Large intestine (tissue), 3 donors: ENCODE measurements at regions not wholly inside any gene's neighbourhood (a gene's known extent, or its start where the extent isn't known, plus 50 kb on each side); places are given as distances from the start of the nearest gene placed in this dataset.

Experiments used
- DNase-seq, 2 donors: peaks; one replicate each; pipeline versions ENCODE4 v3.0.0 to v3.0.0-alpha.2; 2013
- H3K27ac ChIP-seq: one replicate; pipeline ENCODE4 v1.5.1; 2013; ENCODE audit warnings: low read length
- H3K27me3 ChIP-seq: 2 replicates; pipeline ENCODE4 v1.6.1; 2013; ENCODE audit warnings: low read length; ENCODE audit not compliant: control insufficient read depth, insufficient read depth
- H3K36me3 ChIP-seq: 2 replicates; pipeline ENCODE4 v1.6.1; 2013; ENCODE audit warnings: low read length; ENCODE audit not compliant: control insufficient read depth, insufficient read depth
- H3K4me1 ChIP-seq: one replicate; pipeline ENCODE4 v1.6.1; 2013; ENCODE audit warnings: low read length; ENCODE audit not compliant: control insufficient read depth, insufficient read depth
- H3K4me3 ChIP-seq: one replicate; pipeline ENCODE4 v1.5.1; 2013; ENCODE audit warnings: low read length
- H3K9me3 ChIP-seq: one replicate; pipeline ENCODE4 v1.6.1; 2013; ENCODE audit warnings: mild to moderate bottlenecking, low read depth, low read length, moderate library complexity; ENCODE audit not compliant: control insufficient read depth
- WGBS: methylation state at CpG from one replicate; pipeline ENCODE4 v1.1.5; 2013; ENCODE audit warnings: low lambda C conversion rate; ENCODE audit not compliant: insufficient coverage; 5-methylcytosine and 5-hydroxymethylcytosine counted together

- DNase-seq: no peak
- Histone ChIP-seq H3K36me3 (no peaks in the 10 kb centered on the region), H3K27ac (no peak overlapping the region), H3K9me3 (no peaks in the 10 kb centered on the region), H3K27me3 (no peaks in the 10 kb centered on the region), H3K4me3 (no peak overlapping the region), H3K4me1 (no peaks in the 10 kb centered on the region)
- WGBS: no CpG with 5 or more reads among the region's 10 CpGs
Measured at GRCh38 chr2:71792926-71793761, 339.8 kb downstream of the DYSF start.

DNA sequence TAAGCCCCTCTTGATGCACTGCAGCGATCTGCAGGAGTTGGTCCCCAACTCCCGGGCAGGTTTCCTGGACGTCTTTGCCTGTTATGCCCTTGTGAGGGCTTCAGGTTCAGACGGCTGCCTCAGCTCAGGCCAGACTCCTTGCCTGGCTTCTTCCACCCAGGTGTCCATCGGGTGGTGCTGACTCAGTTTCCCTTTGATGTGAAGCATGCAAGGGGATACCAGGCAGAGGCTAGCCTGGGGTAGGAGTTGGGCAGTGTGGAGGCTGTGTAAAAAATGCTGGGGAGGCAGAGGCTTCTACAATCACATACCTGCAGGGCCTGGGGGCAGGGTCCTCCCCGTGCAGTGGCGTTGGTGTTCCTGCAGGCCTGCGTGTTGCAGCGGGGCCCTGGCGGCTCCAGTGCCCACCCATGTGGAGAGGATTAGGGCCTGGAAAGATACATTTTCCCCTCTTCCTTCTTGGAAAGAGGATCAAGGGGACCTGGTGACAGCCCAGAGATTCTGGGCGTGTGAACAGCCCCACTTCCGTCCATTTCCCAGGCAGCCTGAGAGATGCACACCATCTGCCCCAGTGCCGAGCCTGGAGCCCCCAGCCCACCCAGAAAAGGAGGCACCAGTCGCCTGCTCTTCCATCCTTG is 338.3 kb downstream of the DYSF start:
- WGBS: no CpG with 5 or more reads among the region's 14 CpGs
- H3K27me3 ChIP-seq: no peaks in the 10 kb centered on the region

DNA sequence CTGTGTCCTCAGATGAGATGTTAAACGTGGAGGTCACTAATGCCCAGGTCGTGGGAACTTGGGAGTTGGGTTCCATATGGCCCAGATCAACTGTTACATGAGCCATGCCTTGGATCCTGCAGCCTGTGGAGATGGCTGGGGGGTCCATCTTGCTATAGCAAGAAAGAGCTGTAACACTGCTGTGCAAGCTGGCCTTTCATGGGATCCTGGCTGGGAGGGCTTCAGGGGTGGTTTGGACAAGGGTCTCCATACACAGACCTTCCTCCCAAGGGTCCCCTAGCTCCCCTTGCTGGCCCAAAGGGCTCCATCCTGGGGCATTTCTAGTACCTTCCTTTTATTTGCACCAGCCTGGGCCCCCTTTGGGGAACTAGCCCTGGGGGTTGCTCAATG is 337.7 kb downstream of the DYSF start:
- Histone ChIP-seq H3K36me3 (no peaks in the 10 kb centered on the region), H3K4me3 (no peak overlapping the region), H3K4me1 (no peaks in the 10 kb centered on the region), H3K27me3 (no peaks in the 10 kb centered on the region), H3K27ac (no peak overlapping the region), H3K9me3 (no peaks in the 10 kb centered on the region)
- WGBS: no CpG with 5 or more reads among the region's 2 CpGs
- no peak for DNase-seq

More for the DNA sequence above, 338.3 kb downstream of the DYSF start:
- Histone ChIP-seq H3K4me1 (no peaks in the 10 kb centered on the region), H3K9me3 (no peaks in the 10 kb centered on the region), H3K36me3 (no peaks in the 10 kb centered on the region), H3K4me3 (no peak overlapping the region), H3K27ac (no peak overlapping the region)
- DNase-seq: no peak

GRCh38 chr2:71790226-71791060 is 337.1 kb downstream of the DYSF start:
- Histone ChIP-seq H3K27me3 (no peaks in the 10 kb centered on the region), H3K4me1 (no peaks in the 10 kb centered on the region), H3K9me3 (peaks cover 4% of the 10 kb centered on the region), H3K36me3 (no peaks in the 10 kb centered on the region), H3K4me3 (no peak overlapping the region), H3K27ac (no peak overlapping the region)
- no peak for DNase-seq
- 83% methylated on average over 2 of the region's 11 CpGs for WGBS

DNA sequence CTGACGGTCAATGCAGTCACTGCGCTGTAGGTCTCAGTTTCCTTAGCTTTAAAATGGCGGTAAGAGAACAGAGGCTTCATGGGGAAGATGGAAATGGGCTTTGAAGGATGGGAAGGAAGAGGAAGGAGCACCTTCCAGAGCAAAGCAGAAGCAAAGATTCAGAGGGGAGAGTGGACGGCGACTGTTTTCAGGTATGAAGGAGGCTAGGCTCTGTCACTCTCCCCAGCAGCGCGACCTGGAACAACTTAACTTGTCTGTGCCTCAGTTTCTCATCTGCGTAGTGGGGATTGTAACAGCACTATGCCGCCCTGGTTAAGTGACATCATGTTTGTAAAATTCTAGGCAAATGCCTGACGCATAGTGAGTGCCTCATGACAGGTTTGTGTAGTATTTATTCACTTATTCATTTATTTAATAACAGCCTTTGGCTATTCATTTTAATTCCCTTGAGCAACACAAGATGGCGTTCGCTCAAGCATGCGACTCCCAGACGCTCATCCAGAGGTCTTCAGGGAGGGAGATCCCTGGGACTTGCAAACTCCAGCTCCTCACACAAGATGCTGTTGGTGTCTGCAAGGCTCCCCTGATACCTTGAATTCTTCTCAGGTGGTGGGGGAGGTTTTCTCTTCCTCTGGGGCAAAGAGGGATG is 336.3 kb downstream of the DYSF start:
- WGBS: 90% methylated on average over 4 of the region's 14 CpGs
- no peak for DNase-seq
- H3K27me3 ChIP-seq: no peaks in the 10 kb centered on the region

GRCh38 chr2:71788601-71789240 is 335.4 kb downstream of the DYSF start:
- Histone ChIP-seq H3K4me3 (no peak overlapping the region), H3K36me3 (no peaks in the 10 kb centered on the region)
- WGBS: no CpG with 5 or more reads among the region's 9 CpGs

More for the DNA sequence above, 336.3 kb downstream of the DYSF start:
- Histone ChIP-seq H3K27ac (no peak overlapping the region), H3K36me3 (no peaks in the 10 kb centered on the region), H3K9me3 (peaks cover 4% of the 10 kb centered on the region), H3K4me1 (peaks cover 7% of the 10 kb centered on the region), H3K4me3 (no peak overlapping the region)

DNA sequence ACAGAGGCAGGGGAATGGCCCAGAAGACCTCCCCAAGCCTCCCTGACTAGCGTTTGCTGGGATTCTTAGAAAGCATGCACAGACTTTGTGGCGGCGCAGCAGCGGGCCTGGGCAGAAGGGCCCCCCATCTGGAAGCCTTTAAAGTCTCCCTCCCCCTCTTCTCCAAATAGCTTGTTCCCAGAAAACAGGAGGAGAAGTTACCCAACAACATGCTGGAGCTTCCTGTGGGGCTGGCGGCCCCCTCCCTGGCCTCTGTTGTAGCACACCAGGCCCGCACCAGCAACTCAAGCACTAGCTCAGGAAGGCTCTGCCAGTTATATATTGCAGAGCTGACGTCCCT is 334.8 kb downstream of the DYSF start:
- Histone ChIP-seq H3K9me3 (peaks cover 4% of the 10 kb centered on the region), H3K4me1 (peaks cover 7% of the 10 kb centered on the region), H3K27ac (no peak overlapping the region), H3K4me3 (no peak overlapping the region), H3K27me3 (no peaks in the 10 kb centered on the region), H3K36me3 (no peaks in the 10 kb centered on the region)
- WGBS: no CpG with 5 or more reads among the region's 7 CpGs
- no peak for DNase-seq

More at GRCh38 chr2:71788601-71789240, 335.4 kb downstream of the DYSF start:
- no peak overlapping the region for H3K27ac ChIP-seq
- H3K27me3 ChIP-seq: no peaks in the 10 kb centered on the region
- H3K4me1 ChIP-seq: peaks cover 7% of the 10 kb centered on the region
- peaks cover 4% of the 10 kb centered on the region for H3K9me3 ChIP-seq
- DNase-seq: no peak

- H3K36me3 ChIP-seq: no peaks in the 10 kb centered on the region
- H3K27ac ChIP-seq: no peak overlapping the region
- no peaks in the 10 kb centered on the region for H3K27me3 ChIP-seq
- H3K4me1 ChIP-seq: peaks cover 7% of the 10 kb centered on the region
- DNase-seq: no peak
- H3K4me3 ChIP-seq: no peak overlapping the region
- WGBS: no CpG with 5 or more reads among the region's 3 CpGs
- H3K9me3 ChIP-seq: peaks cover 4% of the 10 kb centered on the region
Measured at GRCh38 chr2:71787476-71788185, 334.3 kb downstream of the DYSF start.

- Histone ChIP-seq H3K9me3 (peaks cover 4% of the 10 kb centered on the region), H3K4me1 (peaks cover 7% of the 10 kb centered on the region), H3K27ac (no peak overlapping the region), H3K27me3 (no peaks in the 10 kb centered on the region), H3K4me3 (no peak overlapping the region), H3K36me3 (no peaks in the 10 kb centered on the region)
- no peak for DNase-seq
- no CpG with 5 or more reads among the region's 4 CpGs for WGBS
Measured at GRCh38 chr2:71787108-71787415, 333.7 kb downstream of the DYSF start.
